K562 (cell line): ENCODE measurements at regions not wholly inside any gene's neighbourhood (a gene's known extent, or its start where the extent isn't known, plus 50 kb on each side); places are given as distances from the start of the nearest gene placed in this dataset.
A peak's percentile ranks its signal among the peaks of the same experiment; 100 is the strongest.

Source experiments
- ATAC-seq: fragments of 200-7000 bp; cut with Tn5 transposase; 3 replicates; pipeline ENCODE4 v1.9.1; 2020; ENCODE audit warnings: moderate library complexity
- BruUV-seq: library from RNA; stranded (reverse); fragments of 400-500 nt; replicated peaks from 2 replicates; lab custom pipeline; 2021; lab: Mats Ljungman, UMichigan
- CTCF ChIA-PET: fragments of 300-600 bp; formaldehyde crosslinking; extraction: SDS; loops from one replicate; lab custom pipeline; 2021; ENCODE audit warnings: low intra/inter-chr PET ratio; lab: Yijun Ruan, JAX
- POLR2A ChIA-PET: fragments of 300-600, 350-650 bp; sonication (Branson Sonifier 250); formaldehyde crosslinking; extraction: SDS; loops from one replicate; lab custom pipeline; 2021; ENCODE audit warnings: antibody characterized with exemption, inconsistent platforms; lab: Yijun Ruan, JAX
- DNase-seq, 4 experiments: peaks; one replicate each; pipeline versions ENCODE4 v3.0.0 to v3.0.0-alpha.2; 2011 to 2018; ENCODE audit warnings: low spot score in 3 of 4, mixed read lengths in 3 of 4; ENCODE audit errors: extremely low read depth in 1 of 4
- FAIRE-seq: peaks from 2 replicates; lab custom pipeline; 2011; peaks lifted over from hg19 to GRCh38; lab: Jason Lieb, UNC
- H2AFZ ChIP-seq: 2 replicates; pipeline ENCODE4 v1.6.0; 2011; ENCODE audit warnings: low read depth, low read length, control low read depth, inconsistent platforms
- H3K27ac ChIP-seq: fragments of 200-600 bp; 3 replicates; pipeline ENCODE4 v1.8.0; 2011; ENCODE audit warnings: low read depth, mild to moderate bottlenecking, control low read depth, inconsistent platforms, low read length, moderate library complexity, mixed read lengths; ENCODE audit errors: extremely low read depth
- H3K27me3 ChIP-seq, 2 experiments: fragments of 300-600 bp in 1 of 2; 2 replicates in 1 of 2; 3 replicates in 1 of 2; pipeline versions ENCODE4 v1.6.0 to v1.8.0; 2011; ENCODE audit warnings: inconsistent platforms in 2 of 2, low read length in 2 of 2, mild to moderate bottlenecking in 1 of 2, mixed read lengths in 1 of 2, moderate library complexity in 1 of 2; ENCODE audit not compliant: control insufficient read depth in 2 of 2, insufficient read depth in 2 of 2
- H3K36me3 ChIP-seq: fragments of 300-600 bp; 3 replicates; pipeline ENCODE4 v1.8.0; 2011; ENCODE audit warnings: mild to moderate bottlenecking, low read length, inconsistent platforms; ENCODE audit not compliant: control insufficient read depth, insufficient read depth
- H3K4me1 ChIP-seq, 2 experiments: fragments of 200-600 bp in 1 of 2; replicated peaks in 1 of 2; 2 replicates in 1 of 2; 3 replicates in 1 of 2; pipeline versions ENCODE4 v1.5.1 to v1.8.0; 2011; ENCODE audit warnings: inconsistent platforms in 2 of 2, low read length in 2 of 2, mild to moderate bottlenecking in 1 of 2, mixed read lengths in 1 of 2, moderate library complexity in 1 of 2; ENCODE audit not compliant: control insufficient read depth in 2 of 2, insufficient read depth in 2 of 2
- H3K4me2 ChIP-seq: 2 replicates; pipeline ENCODE4 v1.6.1; 2011; ENCODE audit warnings: low read length, control low read depth, inconsistent platforms, mixed read lengths; ENCODE audit not compliant: insufficient read depth
- H3K4me3 ChIP-seq: fragments of 200-600 bp; sonication (generic), shearing (Covaris generic); 2 replicates; pipeline ENCODE4 v1.5.1; 2016; ENCODE audit warnings: control low read depth, inconsistent platforms
- H3K79me2 ChIP-seq: fragments of 200-600 bp; 3 replicates; pipeline ENCODE4 v1.8.0; 2011; ENCODE audit warnings: low read length, inconsistent platforms; ENCODE audit not compliant: control insufficient read depth, insufficient read depth
- H3K9ac ChIP-seq, 2 experiments: 2 replicates each; pipeline versions ENCODE4 v1.6.0 to v1.6.1; 2011; ENCODE audit warnings: low read depth in 2 of 2, low read length in 2 of 2, control low read depth in 1 of 2, inconsistent platforms in 1 of 2, mild to moderate bottlenecking in 1 of 2, mixed read lengths in 1 of 2; ENCODE audit not compliant: insufficient read depth in 1 of 2
- H3K9me1 ChIP-seq: one replicate; pipeline ENCODE4 v1.6.0; 2011; ENCODE audit warnings: inconsistent platforms, mild to moderate bottlenecking, low read length, moderate library complexity; ENCODE audit not compliant: control insufficient read depth, insufficient read depth
- H3K9me3 ChIP-seq: replicated peaks from 2 replicates; pipeline ENCODE4 v1.5.1; 2011; ENCODE audit warnings: low read depth, low read length, inconsistent platforms; ENCODE audit not compliant: control insufficient read depth, insufficient read depth
- H4K20me1 ChIP-seq: replicated peaks from 2 replicates; pipeline ENCODE4 v1.6.1; 2011; ENCODE audit warnings: low read length, inconsistent platforms, mixed read lengths; ENCODE audit not compliant: control insufficient read depth, insufficient read depth
- FOXO4 ChIP-seq: fragments of 450-650 bp; formaldehyde crosslinking; IDR thresholded peaks from 2 replicates; pipeline ENCODE4 v1.4.0; 2020; ENCODE audit warnings: mild to moderate bottlenecking, moderate library complexity
- TCF7L2 ChIP-seq: fragments of 150-350 bp; IDR thresholded peaks from 2 replicates; pipeline ENCODE4 v1.6.1; 2016; ENCODE audit warnings: low read depth, mild to moderate bottlenecking, low read length, moderate library complexity
- WHSC1 ChIP-seq: IDR thresholded peaks from one replicate; pipeline ENCODE4 v1.6.1; 2012; ENCODE audit warnings: low read length, control low read depth, inconsistent platforms
- ZNF212 ChIP-seq: fragments of 450-650 bp; formaldehyde crosslinking; IDR thresholded peaks from 2 replicates; pipeline ENCODE4 v1.4.0; 2020; ENCODE audit warnings: mild to moderate bottlenecking
- ZNF584 ChIP-seq: fragments of 200-800 bp; sonication (Bioruptor generic); IDR thresholded peaks from 2 replicates; pipeline ENCODE4 v1.6.1; 2016; ENCODE audit warnings: low read depth, mild to moderate bottlenecking, missing genetic modification characterization, missing compliant biosample characterization
- WGBS: fragments of 100-300 bp; shearing (Covaris generic); methylation state at CpG from one replicate; pipeline ENCODE4 v1.1.6; 2016; ENCODE audit warnings: low coverage, mixed read lengths; ENCODE audit not compliant: insufficient coverage; ENCODE audit errors: missing lambda C conversion rate; 5-methylcytosine and 5-hydroxymethylcytosine counted together
- in situ Hi-C: fragments of 300-500 bp; cut with MboI; formaldehyde crosslinking; loops from 4 replicates; pipeline ENCODE4 v1.15.0; 2018; ENCODE audit warnings: inconsistent platforms, mixed read lengths
- intact Hi-C: fragments of 100-400 bp; cut with micrococcal nuclease; formaldehyde crosslinking; loops from 2 replicates; pipeline ENCODE4 v1.14.2; 2022

- ChIA-PET CTCF (no interaction called here), POLR2A (interaction anchor here (0.5 kb wide), 1 partner anchor 309 kb away, joined by 4 read pairs; a partner anchor contains a TSS)
- Histone ChIP-seq H3K4me1 (0 out of 5 replicates have a peak, but pooled peaks cover under 1 to 4% of the 10 kb centered on the region in 2 experiments), H4K20me1 (no peaks in the 10 kb centered on the region), H3K9me1 (no peaks in the 10 kb centered on the region), H3K9me3 (no peaks in the 10 kb centered on the region), H2AFZ (0 out of 2 replicates have a peak overlapping the region, but pooled peaks have one; percentile 3), H3K27ac (no peak overlapping the region), H3K27me3 (no peaks in the 10 kb centered on the region), H3K79me2 (no peaks in the 10 kb centered on the region), H3K36me3 (no peaks in the 10 kb centered on the region), H3K4me3 (no peak overlapping the region), H3K9ac (no peak overlapping the region), H3K4me2 (no peak overlapping the region)
- WGBS: 56% methylated on average over 4 of the region's 4 CpGs
- BruUV-seq: no TSS peak
- TF ChIP-seq TCF7L2 (no peak), ZNF584 (CRISPR knock-in tag) (no peak), WHSC1 (no peak), ZNF212 (CRISPR knock-in tag) (no peak), FOXO4 (no peak)
- ATAC-seq (no peak), FAIRE-seq (no peak), DNase-seq (no peak)
- intact Hi-C loops: no loop called here
- in situ Hi-C loops: no loop called here
These were observed 83.5 kb upstream of the ZNF184 start for GRCh38 chr6:27556406-27556805.
